ENCODE measurements at regions not wholly inside any gene's neighbourhood (a gene's known extent, or its start where the extent isn't known, plus 50 kb on each side); places are given as distances from the start of the nearest gene placed in this dataset.

- no peak for TF ChIP-seq SMC3 (conservative IDR thresholded peaks at IDR 0.05; ENCODE audit: poor library complexity)
- TF ChIP-seq POLR2AphosphoS5 (IDR thresholded peaks at IDR 0.05): no peak
- no peak for TF ChIP-seq CTCF (IDR thresholded peaks at IDR 0.05; ENCODE audit: poor library complexity, severe bottlenecking)
- no peak for TF ChIP-seq EZH2 (IDR thresholded peaks at IDR 0.05; ENCODE audit: borderline replicate concordance, insufficient read depth, low read length, poor library complexity, severe bottlenecking)
- TF ChIP-seq TAF1 (IDR thresholded peaks at IDR 0.05; ENCODE audit: low read depth): no peak
Measured at GRCh38 chr4:112023402-112023950, 121.8 kb upstream of the FAM241A start.
